ENCODE measurements at regions not wholly inside any gene's neighbourhood (a gene's known extent, or its start where the extent isn't known, plus 50 kb on each side); places are given as distances from the start of the nearest gene placed in this dataset.
A peak's percentile ranks its signal among the peaks of the same experiment; 100 is the strongest.

DNA sequence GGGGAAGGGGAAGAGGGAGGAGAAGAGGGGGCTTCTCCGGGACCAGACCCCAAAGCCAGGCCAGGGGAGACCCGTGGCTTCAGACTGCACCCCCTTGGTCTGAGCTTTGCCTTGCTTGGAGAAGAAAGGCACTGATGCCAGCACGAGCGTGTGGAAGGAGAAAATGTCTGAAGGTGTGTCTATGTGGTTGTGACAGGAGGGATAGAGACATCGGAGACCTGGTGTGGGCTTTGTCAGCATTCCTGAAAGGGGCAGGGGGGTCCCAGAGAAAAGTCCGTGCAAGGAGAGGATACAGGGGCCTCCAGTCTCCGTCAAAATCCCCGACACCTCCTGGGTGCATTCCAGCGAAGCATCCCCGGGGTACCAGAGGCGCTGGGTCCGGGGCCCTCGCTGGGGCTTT, 139.0 kb upstream of the LHX5 start:
- no peak for DNase-seq

DNA sequence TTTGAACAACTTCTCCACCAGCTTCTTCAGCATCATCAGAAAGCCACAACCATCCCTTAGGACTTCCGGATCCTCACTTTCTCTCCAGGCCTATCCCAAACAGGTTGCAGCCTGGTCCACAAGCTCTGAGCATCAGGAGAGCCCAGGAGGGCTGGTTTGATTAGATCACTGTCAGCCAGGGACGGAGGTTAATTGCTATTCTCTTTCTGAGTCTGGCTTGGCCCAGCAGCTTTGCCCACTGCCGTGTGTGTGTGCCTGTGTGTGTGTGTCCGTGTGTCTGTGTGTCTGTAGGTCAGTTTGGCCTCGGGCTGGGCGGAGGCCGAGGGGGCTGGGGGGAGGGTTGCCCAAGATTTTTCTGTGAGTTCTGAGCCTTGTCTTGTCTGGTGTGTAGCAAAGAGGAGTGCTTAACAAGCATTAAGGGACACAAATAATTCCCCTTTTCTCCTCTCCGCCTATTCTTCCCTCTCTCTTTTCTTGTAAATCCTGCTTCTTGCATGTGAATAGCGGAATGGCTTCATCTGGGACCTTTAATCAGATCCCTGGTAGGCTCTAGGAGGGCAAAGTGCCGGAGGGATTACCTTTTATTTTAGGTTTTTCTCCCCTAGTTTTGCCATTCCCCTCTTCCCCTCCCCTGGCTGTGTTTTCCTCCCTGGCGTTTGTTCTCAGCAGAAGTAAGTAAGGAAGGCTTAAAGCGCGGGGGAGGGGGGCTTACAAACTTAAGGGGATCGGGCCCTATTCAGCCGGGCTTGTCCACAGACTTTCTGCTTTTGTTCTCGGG, 138.2 kb upstream of the LHX5 start:
- no peak for DNase-seq

DNA sequence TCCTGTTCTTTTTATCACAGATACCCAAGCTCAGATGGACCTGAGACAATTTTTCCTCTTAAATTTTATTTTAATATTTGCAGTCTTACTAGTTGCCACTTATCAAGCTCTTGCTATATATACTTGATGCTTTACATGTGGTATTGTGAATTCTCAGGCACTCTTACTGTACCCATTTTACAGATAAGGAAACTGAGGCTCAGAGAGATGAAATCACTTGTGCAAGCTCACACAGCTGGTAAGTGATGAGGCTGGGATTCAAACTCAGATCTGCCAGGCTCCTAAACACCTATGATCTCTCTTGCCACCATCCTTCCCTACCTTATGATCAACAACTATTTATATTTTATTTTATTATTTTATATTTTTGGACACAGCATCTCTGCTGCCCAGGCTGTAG, 133.0 kb upstream of the LHX5 start:
- no peak for DNase-seq

DNA sequence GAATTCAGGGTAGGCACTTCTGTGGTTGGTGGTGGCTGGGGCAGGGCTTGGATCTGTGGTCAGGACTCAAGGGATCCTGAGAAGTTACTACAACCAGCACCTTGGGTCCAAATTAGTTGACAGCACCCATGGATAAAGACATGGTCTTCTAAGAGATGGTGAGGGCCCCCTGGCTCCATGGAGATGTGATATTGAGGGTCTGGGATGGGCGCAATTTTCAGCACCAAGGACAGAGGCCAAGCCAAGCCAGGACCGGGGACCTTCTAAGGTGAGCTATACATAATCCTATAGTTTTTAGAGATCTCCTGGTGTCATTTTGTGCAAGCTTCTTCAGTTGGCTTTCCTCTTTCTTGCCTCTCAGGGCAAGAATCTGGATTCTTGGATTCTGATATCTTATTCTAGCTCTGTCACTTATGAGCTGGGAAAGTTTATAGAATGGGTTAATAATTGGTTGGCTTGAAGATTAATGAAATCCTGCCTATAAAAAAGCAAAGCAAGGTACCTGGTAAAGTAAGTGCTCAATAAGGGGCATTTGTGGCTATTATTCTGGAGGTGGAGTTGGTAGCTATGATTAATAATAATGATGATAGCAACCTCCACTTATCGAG, 130.1 kb upstream of the LHX5 start:
- DNase-seq: no peak

DNA sequence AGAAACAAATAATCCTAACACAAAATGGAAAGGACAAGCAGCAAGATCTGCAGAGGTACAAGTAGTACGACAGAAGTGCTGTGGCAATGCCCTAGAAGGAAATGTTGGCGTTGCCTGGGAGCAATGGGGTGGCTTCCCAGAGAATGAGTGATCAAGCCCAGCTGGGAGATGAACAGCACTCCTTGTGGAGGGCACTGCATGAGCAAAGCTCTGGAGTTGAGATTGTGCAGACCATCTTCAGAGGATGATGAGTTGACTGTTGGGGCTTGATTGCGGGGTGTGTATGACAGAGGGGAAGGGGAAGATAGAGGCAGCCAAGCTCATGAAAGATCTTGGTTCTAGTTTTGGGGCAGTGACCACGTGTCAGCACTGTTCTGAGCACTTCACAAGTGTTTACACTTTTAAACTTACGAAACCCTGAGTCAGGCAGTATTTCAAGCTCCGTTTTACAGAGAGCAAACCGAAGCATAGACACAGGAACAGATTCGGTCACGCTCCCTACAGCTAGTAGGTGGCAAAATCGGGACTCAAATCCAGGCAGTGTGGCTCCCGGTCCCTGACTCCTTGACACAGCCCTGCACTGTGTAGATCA, 127.2 kb upstream of the LHX5 start:
- no peak for DNase-seq

DNA sequence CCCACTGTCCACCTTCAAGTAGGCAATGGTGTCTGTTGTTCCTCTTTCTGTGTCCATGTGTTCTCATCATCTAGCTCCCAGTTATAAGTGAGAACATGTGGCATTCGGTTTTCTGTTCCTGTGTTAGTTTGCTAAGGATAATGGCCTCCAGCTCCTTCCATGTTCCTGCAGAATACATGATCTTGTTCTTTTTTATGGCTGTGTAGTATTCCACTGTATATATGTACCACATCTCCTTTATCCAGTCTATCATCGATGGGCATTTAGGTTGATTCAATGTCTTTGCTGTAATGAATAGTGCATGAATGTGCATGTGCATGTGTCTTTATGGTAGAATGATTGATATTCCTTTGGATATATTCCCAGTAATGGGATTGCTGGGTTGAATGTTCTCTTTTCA, 123.3 kb upstream of the LHX5 start:
- DNase-seq: no peak

DNA sequence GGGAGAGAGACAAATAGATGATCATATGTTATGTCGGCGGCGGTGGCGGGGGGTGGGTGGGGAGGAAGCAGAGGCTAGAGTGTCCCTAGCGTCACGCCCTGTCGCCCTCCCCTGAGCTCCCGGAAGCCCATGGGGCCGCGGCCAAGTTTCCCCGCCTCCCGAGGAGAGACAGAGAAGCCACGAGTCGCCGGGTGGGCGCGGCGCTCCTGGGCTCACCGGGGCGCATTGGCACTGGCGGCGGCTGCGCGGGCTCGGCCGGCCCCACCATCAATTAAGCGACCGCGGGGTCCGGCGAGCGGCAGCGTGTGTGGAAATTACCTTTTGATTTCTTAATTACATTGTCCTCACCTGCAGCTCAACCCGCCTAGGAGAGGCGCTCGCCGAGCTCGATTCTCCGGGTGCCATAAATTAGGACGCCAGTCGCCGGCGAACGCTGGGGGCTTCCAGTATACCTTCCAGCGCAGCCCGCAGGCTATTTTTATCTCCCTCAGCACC, 119.9 kb upstream of the LHX5 start:
- DNase-seq: peak; percentile 85

DNA sequence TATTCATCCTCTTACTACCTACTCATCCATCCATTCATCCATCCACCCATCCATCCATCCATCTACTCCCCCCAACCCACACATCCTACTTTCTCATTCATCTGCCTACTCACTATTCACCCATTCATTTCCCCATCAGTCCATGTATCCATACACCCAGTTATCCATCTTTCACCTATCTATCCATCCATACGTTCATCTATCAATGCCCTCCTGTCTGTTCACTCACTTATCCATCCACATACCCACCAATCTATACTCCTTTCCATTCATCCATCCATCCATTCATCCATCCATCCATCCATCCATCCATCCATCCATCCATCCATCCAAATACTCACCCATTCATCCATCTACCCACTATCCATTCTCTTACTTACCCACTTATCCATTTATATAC, 117.8 kb upstream of the LHX5 start:
- DNase-seq: no peak

DNA sequence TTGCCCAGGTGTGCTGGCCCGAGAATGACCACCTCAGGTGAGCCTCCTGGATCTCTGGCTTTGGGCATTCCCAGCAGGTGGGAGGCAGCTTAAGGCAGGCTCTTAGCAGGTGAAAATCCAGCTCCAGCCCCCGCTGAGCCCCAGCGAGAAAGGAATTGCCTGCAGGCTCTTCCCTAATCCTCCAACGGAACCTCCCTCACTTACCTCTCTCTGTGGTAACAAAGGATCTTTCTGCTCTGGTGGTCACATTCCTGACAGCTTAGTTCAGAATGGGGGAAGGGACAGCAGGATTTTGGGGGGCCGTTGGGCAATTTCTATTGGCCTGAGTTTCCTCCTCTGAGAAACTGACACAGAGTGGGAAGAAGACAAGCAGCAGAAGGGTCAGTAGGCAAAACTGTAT, 116.0 kb upstream of the LHX5 start:
- DNase-seq: no peak

DNA sequence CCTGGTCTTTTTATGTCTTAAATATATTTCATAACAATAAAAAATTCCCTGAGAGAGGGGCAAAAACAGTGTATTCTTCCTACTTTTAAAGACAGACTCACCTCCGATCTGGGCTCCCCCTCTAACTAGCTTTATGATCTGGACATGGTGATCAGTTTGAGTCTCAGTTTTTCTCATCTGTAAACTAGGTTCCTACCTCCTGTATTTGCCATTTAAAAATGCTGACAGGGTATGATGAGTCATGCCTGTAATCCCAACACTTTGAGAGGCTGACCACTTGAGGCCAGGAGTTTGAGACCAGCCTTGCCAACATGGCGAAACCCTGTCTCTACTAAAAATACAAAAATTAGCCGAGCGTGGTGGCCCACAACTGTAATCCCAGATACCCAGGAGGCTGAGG, 114.8 kb upstream of the LHX5 start:
- no peak for DNase-seq

DNA sequence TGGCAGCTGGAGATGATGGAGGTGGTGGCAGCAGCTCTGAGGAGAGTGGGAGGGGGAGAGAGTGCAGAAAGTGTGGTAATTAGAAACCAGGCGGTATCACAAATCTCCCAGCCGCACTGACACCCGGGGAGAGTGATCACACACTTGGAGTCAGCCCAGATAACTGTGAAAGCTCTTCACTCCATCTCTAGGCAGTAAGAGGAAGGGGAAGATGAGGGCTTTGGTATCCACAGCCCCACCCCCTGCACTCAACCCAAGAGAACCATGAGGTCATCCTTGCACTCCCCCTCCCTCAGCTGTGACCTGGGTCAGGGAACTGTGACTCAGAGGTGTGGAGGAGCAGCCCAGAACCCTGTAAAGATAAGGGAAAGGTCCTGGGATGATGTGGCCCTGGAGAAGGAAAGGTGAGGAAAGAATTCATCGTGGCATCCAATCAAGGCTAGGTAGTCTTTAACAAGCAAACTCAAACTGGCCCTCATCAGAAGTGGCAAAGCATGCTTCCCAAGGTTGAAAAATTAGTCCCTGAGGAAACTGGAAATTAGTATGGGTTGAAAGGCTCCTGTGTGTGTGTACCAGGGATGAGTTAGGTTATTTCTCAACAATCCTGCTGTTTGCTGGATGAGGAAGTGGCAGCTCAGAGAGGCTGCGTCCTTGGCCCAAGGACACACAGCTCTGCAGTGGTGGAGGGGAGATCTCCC, 111.0 kb upstream of the LHX5 start:
- peak; percentile 40 for DNase-seq

DNA sequence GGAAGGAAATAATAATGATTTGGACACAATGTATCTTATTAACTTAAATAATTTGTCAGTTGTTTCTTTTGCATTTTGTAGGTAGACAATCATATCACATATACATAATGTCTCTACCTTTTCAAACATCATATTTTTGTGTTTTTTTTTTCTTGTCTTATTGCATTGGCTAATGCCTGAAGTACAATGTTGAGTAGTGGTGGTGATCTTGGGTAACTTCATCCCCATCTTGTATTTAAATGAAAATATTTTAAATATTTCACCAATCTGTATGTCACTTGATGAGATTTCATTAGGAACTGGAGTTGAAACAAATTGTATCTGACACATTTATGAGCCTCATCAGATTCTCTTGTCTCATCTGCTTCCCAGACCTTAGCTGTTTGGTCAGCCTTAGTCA, 109.7 kb upstream of the LHX5 start:
- no peak for DNase-seq

DNA sequence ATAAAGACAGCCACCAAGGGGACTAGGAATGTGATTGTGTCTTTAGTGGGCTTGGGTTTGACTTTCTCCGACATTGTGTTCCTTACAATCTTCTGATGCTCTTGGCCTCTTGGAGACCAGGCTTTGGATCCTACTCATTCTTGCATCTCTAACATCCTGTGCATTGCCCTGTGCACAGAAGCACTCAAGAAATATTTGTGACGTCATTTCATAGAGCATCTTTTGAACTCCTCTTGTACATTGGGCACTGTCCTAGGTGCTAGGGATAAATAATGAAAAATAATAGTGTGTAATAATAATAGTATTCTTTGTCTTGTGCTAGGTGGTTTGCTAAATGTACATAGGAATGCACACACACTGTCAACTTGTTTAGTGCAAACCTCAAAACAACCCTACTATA, 108.8 kb upstream of the LHX5 start:
- DNase-seq: no peak

DNA sequence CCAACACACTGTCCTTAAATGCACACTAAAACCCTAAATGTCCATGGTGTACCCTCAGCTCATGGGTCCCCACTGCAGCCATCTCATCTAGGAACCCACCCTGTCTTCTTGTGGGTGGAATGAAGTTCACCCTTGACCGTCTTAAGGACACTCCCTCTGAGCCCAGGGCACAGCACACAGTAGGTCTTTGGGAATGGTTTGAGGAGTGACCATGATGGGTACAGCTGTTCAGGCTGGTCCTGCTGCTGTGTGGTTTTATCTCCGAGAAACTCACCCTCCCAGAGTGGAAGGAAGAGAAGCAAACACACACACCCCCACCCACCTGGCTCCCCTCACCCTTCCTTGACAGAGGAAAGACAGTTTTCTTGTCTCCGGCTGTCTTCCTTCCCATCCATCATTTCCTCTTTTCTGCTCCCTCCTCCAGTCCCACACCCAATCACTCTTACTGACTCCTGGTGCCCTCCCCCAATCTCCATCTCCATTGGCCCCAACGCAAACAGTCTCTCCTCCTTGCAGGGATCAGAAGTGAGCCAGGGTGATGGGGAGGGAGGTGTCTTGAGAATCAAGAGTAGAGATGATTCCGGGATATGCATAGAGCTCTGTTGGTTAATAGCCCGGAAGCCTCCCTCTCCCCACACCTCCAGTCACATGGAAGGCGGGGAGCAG, 105.9 kb upstream of the LHX5 start:
- DNase-seq: no peak

DNA sequence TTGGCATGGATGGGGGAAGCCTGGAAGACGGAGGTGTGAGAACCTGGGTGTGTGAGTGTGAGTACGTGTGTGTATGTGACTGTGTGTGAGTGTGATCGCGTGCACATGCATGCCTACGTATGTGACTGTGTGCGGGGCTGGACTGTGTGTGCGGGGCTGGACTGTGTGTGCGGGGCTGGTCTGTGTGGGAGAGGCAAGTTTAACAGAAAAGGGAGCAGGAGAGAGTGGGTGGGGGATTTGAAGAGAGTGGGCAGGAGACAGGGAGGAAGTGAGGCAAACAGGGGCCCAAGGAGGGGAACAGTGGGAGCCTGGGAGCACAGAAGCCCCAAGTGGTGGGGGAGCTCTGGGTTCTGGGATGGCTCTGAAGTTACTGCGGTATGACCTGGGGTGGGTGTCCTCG, 103.7 kb upstream of the LHX5 start:
- no peak for DNase-seq

DNA sequence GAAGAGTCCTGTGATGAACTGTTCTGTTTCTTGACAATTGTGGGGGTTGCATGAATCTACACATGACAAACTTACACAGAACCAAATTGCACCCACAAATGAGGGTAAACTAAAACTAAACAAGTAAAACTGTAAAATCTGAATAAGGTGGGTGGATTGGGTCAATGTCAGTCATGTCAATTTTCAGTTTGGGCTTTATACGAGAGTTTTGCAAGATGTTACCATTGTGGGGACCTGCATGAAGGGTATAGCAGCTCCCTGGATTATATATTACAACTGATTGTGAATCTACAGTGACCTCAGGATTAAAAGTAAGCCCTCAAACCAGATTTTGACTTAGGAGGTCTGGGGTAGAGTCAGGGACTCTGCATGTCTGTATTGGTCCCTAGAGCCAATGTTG, 101.5 kb upstream of the LHX5 start:
- DNase-seq: no peak

DNA sequence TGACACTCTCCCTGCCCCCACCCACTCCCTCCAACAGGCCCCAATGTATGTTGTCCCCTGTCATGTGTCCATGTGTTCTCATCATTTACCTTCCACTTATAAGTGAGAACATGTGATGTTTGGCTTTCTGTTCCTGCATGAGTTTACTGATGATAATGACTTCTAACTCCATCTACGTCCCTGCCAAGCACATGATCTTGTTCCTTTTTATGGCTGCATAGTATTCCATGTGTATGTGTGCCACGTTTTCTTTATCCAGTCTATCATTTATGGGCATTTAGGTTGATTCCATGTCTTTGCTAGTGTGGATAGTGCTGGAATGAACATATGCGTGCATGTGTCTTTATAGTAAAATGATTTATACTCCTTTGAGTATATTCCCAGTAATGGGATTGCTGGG, 100.0 kb upstream of the LHX5 start:
- no peak for DNase-seq

DNA sequence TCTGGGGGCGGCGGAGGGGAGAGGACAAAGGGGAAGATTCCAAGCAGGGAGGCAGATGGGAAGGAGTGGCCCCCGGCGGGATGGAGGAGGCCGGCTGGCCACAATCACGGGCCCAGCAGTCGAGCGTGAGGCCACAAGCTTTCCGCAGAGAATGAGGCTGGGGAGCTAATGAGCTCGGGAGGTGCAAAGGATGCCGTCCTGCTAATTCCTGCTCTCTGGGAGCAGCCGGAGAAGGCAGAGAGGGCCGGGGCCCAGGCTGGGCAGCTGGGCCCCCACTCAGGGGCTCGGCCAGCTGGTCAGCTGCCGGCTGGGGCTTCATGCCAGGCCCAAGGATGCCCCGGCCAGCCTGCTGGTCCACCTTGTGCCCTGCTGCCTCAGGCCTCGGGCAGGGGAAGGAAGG, 98.1 kb upstream of the LHX5 start:
- DNase-seq: no peak

DNA sequence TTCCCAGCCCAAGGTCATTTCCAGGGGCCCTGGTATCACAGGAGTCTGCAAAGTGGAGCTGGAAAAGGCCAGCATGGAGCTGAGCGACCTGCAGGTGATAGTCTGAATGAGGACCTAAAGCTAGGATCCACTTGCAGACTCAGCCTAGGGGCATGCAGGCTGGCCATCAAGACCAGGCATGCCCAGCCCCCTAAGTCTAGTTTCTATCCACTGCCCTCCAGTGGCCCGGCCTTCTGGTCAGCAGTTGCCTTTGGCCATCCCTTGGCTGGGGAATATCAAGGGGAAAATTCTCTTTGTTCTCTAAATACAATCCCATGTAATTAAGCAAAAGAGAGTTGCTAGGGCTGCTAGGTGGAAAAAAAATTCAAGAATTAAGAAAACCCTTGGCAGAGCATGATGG, 96.3 kb upstream of the LHX5 start:
- DNase-seq: no peak

DNA sequence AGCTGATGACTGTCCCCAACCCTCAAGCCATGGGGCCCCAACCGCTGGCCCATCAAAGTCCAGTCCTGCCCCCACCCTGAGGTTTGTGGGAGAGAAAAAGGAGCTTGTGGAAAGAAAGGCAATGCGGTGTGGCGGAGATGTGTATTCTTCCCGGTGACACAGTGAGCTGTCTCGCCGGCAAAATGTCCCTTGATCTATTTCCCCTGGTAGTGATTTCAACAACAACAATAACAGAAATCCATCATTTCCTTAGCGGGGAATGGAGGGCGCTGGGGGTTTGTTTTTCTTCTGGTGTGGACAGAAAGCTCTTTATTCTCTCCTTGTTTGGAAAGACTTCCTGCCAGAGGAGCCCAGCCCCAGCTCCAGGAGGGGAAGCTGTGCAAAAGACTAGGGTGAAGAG, 93.7 kb upstream of the LHX5 start:
- DNase-seq: no peak

DNA sequence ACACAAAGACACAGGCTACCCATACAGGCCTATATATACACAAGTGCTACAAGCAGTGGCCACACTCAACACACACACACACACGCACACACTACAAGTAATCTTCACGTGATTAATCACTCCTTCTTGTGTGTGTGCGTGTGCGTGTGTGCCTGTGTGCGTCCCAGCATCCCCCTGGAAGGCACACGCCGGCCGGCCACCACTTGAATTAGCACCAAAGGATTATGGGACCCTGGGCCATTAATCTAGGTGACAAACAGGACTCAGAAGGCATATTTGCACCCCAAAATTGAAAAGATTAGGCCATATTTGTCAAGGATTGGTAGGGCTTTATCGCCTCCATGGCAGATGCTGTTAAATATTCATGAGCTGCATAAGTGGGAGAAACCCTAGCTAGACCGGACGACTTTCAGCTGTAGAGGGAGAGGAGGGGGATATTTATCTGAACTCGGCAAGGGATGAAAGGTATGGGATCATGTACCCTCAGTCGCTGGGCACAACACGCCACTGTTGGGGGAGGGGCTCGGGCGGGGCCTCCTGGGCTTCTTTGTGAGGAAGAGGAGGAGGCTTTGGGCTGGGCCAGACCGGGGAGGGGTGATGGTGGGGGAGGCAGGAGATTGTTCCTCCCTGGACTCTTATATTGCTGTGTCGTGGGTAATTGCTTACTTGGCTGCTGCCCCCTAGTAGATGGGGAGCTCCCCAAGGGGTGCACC, 89.6 kb upstream of the LHX5 start:
- DNase-seq: no peak

DNA sequence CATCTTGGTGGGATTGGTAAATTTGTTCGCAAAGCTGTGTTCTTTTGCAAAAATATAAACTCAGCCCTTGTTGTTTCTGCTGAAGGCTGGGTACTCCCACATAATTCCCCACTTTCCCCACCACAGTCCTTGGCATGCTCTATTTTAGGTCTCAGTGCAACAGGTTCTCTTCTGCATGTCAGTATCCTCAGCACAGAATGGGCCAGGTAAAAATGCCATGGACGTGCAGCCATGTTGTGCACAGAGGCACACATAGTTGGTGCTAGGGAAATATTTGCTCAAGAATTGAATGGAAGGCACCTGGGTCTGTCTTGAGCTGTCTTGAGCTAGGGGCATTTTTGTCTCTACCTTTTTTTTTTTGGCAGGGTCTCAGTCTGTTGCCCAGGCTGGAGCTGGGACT, 87.8 kb upstream of the LHX5 start:
- no peak for DNase-seq

DNA sequence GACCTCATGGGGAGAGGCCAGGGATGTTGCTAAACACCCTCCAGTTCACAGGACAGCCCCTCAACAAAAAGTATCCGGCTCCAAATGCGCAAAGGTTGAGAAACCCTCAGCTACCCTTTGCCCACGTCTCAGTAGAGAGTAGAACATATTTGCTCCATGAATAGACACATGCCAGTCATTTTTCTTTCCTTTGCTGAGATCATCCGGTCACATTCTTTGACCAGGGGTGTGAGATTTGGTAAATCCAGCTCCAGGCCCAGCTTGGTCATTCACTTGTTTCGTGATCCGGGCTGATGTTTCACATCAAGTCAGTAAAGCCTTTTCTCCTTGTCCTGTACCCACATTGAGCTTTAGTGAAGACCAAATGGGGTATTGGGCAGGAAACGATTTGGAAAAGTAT, 83.6 kb upstream of the LHX5 start:
- no peak for DNase-seq

All from NCI-H510A (cell line).